Fibroblast of the conjunctiva (primary cell): ENCODE measurements at regions not wholly inside any gene's neighbourhood (a gene's known extent, or its start where the extent isn't known, plus 50 kb on each side); places are given as distances from the start of the nearest gene placed in this dataset.
"Not testable (repeated sequence)": the region's sequence is repeated elsewhere in the genome, so short reads cannot be mapped to it uniquely, and the experiment has no call there.

Experiments used
- DNase-seq: peaks from one replicate; pipeline ENCODE4 v3.0.0-alpha.2; 2010; ENCODE audit warnings: low read depth

GRCh38 chrX:42437211-42437610, 340.8 kb downstream of the PPP1R2C start:
- no peak for DNase-seq

GRCh38 chrX:42434458-42435166, 343.4 kb downstream of the PPP1R2C start:
- DNase-seq = no peak

GRCh38 chrX:42432552-42432951, 345.4 kb downstream of the PPP1R2C start:
- DNase-seq = no peak

- DNase-seq = no peak
Measured at GRCh38 chrX:42422961-42423360, 355.0 kb downstream of the PPP1R2C start.

- no peak for DNase-seq
Measured at GRCh38 chrX:42420426-42420825, 357.5 kb downstream of the PPP1R2C start.

GRCh38 chrX:42415636-42416035, 362.3 kb downstream of the PPP1R2C start:
- no peak for DNase-seq

GRCh38 chrX:42414057-42414456, 363.9 kb downstream of the PPP1R2C start:
- no peak for DNase-seq

- no peak for DNase-seq
Measured at GRCh38 chrX:42399632-42400024, 378.3 kb downstream of the PPP1R2C start.

GRCh38 chrX:42398967-42399631, 378.9 kb downstream of the PPP1R2C start:
- no peak for DNase-seq

- DNase-seq = no peak
Measured at GRCh38 chrX:42396136-42396535, 381.8 kb downstream of the PPP1R2C start.

GRCh38 chrX:42392846-42393245, 385.1 kb downstream of the PPP1R2C start:
- DNase-seq = no peak

- no peak for DNase-seq
Measured at GRCh38 chrX:42386681-42387080, 391.3 kb downstream of the PPP1R2C start.

GRCh38 chrX:42385730-42386129, 392.2 kb downstream of the PPP1R2C start:
- no peak for DNase-seq

- DNase-seq = no peak
Measured at GRCh38 chrX:42384956-42385355, 393.0 kb downstream of the PPP1R2C start.

GRCh38 chrX:42378857-42379256, 399.1 kb downstream of the PPP1R2C start:
- DNase-seq = no peak

GRCh38 chrX:42375086-42375485, 402.9 kb downstream of the PPP1R2C start:
- no peak for DNase-seq

- no peak for DNase-seq
Measured at GRCh38 chrX:42366181-42366580, 411.8 kb downstream of the PPP1R2C start.

GRCh38 chrX:42362219-42362618, 415.7 kb downstream of the PPP1R2C start:
- no peak for DNase-seq

GRCh38 chrX:42342981-42343380, 419.6 kb upstream of the CASK start:
- not testable (repeated sequence) for DNase-seq
